ENCODE measurements at regions not wholly inside any gene's neighbourhood (a gene's known extent, or its start where the extent isn't known, plus 50 kb on each side); places are given as distances from the start of the nearest gene placed in this dataset.

DNA sequence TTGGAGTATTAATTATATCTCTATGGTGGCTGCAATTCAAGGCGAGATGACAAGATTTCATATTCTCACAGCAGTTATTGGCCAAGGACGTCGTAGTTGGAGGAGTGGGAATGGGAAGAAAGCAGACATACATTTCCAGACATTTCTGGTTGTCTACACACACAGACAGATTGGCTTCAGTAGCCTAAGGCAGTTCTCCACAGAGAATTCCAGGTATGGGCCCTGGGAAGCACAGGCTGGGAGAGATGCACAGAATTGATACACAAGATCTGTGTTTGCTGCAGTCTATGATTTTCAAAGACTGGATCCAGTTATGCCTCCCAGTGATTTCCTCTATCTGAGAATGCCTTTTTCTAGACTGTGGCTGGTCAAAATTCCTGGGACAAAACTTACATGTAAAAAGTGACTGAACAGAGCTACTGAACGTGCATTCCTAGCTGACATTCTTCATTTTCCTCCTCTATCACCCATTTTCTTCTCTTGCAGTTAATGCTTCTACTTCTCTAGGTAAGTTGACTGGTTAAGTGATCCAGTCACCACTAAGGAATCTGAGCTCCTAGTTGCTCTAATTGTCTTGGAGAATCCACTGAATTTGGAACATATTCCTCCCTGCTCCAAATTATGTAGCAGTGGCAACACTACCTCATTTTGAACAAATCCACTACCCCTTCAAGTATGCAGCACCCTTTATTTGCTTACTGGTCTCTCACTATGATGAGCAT, 386.7 kb upstream of the CDH7 start:
- TF ChIP-seq, protein P1, sequence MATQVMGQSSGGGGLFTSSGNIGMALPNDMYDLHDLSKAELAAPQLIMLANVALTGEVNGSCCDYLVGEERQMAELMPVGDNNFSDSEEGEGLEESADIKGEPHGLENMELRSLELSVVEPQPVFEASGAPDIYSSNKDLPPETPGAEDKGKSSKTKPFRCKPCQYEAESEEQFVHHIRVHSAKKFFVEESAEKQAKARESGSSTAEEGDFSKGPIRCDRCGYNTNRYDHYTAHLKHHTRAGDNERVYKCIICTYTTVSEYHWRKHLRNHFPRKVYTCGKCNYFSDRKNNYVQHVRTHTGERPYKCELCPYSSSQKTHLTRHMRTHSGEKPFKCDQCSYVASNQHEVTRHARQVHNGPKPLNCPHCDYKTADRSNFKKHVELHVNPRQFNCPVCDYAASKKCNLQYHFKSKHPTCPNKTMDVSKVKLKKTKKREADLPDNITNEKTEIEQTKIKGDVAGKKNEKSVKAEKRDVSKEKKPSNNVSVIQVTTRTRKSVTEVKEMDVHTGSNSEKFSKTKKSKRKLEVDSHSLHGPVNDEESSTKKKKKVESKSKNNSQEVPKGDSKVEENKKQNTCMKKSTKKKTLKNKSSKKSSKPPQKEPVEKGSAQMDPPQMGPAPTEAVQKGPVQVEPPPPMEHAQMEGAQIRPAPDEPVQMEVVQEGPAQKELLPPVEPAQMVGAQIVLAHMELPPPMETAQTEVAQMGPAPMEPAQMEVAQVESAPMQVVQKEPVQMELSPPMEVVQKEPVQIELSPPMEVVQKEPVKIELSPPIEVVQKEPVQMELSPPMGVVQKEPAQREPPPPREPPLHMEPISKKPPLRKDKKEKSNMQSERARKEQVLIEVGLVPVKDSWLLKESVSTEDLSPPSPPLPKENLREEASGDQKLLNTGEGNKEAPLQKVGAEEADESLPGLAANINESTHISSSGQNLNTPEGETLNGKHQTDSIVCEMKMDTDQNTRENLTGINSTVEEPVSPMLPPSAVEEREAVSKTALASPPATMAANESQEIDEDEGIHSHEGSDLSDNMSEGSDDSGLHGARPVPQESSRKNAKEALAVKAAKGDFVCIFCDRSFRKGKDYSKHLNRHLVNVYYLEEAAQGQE (IDR thresholded peaks at IDR 0.05; ENCODE audit: borderline replicate concordance): no peak
- TF ChIP-seq, protein P2, sequence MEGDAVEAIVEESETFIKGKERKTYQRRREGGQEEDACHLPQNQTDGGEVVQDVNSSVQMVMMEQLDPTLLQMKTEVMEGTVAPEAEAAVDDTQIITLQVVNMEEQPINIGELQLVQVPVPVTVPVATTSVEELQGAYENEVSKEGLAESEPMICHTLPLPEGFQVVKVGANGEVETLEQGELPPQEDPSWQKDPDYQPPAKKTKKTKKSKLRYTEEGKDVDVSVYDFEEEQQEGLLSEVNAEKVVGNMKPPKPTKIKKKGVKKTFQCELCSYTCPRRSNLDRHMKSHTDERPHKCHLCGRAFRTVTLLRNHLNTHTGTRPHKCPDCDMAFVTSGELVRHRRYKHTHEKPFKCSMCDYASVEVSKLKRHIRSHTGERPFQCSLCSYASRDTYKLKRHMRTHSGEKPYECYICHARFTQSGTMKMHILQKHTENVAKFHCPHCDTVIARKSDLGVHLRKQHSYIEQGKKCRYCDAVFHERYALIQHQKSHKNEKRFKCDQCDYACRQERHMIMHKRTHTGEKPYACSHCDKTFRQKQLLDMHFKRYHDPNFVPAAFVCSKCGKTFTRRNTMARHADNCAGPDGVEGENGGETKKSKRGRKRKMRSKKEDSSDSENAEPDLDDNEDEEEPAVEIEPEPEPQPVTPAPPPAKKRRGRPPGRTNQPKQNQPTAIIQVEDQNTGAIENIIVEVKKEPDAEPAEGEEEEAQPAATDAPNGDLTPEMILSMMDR (IDR thresholded peaks at IDR 0.05; ENCODE audit: poor library complexity, severe bottlenecking): no peak
- no peak for TF ChIP-seq POLR2AphosphoS5 (IDR thresholded peaks at IDR 0.05)
- no peak for TF ChIP-seq TAF1 (IDR thresholded peaks at IDR 0.05; ENCODE audit: low read depth)
- no peak for TF ChIP-seq SMC3 (conservative IDR thresholded peaks at IDR 0.05; ENCODE audit: poor library complexity)

Measured in neural cell (in vitro differentiated cells).